HCT116 (cell line): ENCODE measurements at regions not wholly inside any gene's neighbourhood (a gene's known extent, or its start where the extent isn't known, plus 50 kb on each side); places are given as distances from the start of the nearest gene placed in this dataset.

Source experiments
- ATAC-seq: fragments of 200-7000 bp; cut with Tn5 transposase; 2 replicates; pipeline ENCODE4 v1.9.1; 2020; ENCODE audit warnings: mild to moderate bottlenecking, moderate library complexity
- BruUV-seq: library from RNA; stranded (reverse); fragments of 400-500 nt; replicated peaks from 2 replicates; lab custom pipeline; 2021; lab: Mats Ljungman, UMichigan
- CTCF ChIA-PET: fragments of 300-600 bp; sonication (Branson Sonifier 250); formaldehyde crosslinking; loops from one replicate; lab custom pipeline; 2021; ENCODE audit warnings: antibody characterized with exemption; lab: Charles Lee
- POLR2A ChIA-PET: fragments of 300-600, 350-600 bp; sonication (Branson Sonifier 250); formaldehyde crosslinking; loops from one replicate; lab custom pipeline; 2021; ENCODE audit warnings: antibody characterized with exemption; lab: Charles Lee
- RAD21 ChIA-PET, 2 experiments: fragments of 300-600 bp; sonication (Branson Sonifier 250); formaldehyde crosslinking; loops; one replicate each; lab custom pipeline; 2023; ENCODE audit warnings: low total read pairs in 2 of 2; ENCODE audit not compliant: uncharacterized antibody in 2 of 2, unreplicated experiment in 2 of 2, low non-redundant PET in 1 of 2; lab: Charles Lee
- DNase-seq: peaks from one replicate; pipeline ENCODE4 v3.0.0-alpha.2; 2010; ENCODE audit warnings: low read depth, low spot score
- H2AFZ ChIP-seq: fragments of 200-600 bp; shearing (Covaris generic), sonication (generic); 2 replicates; pipeline ENCODE4 v1.6.1; 2017; ENCODE audit warnings: low read depth, mixed run types, mixed read lengths, antibody characterized with exemption, low read length; ENCODE audit not compliant: poor library complexity, severe bottlenecking
- H3K27ac ChIP-seq: 2 replicates; pipeline ENCODE4 v1.5.1; 2012; ENCODE audit warnings: low read depth, low read length
- H3K27me3 ChIP-seq: fragments of 200-600 bp; sonication (generic); 2 replicates; pipeline ENCODE4 v1.6.1; 2016; ENCODE audit warnings: mixed run types, low read length, mixed read lengths; ENCODE audit not compliant: insufficient read depth
- H3K36me3 ChIP-seq, 2 experiments: fragments of 200-500 bp in 1 of 2; fragments of 200-600 bp in 1 of 2; sonication (Bioruptor generic) in 1 of 2; sonication (generic) in 1 of 2; 2 replicates each; pipeline versions ENCODE4 v1.5.1 to v1.6.1; 2014 to 2016; ENCODE audit warnings: low read length in 2 of 2, inconsistent platforms in 1 of 2, mixed read lengths in 1 of 2, mixed run types in 1 of 2; ENCODE audit not compliant: insufficient read depth in 2 of 2, control insufficient read depth in 1 of 2
- H3K4me1 ChIP-seq, 2 experiments: fragments of 200-600 bp in 1 of 2; sonication (generic) in 1 of 2; 2 replicates each; pipeline versions ENCODE4 v1.5.1 to v1.6.1; 2012 to 2017; ENCODE audit warnings: low read length in 2 of 2, inconsistent platforms in 1 of 2, mild to moderate bottlenecking in 1 of 2, mixed read lengths in 1 of 2, mixed run types in 1 of 2, moderate library complexity in 1 of 2; ENCODE audit not compliant: insufficient read depth in 2 of 2, control insufficient read depth in 1 of 2
- H3K4me2 ChIP-seq: fragments of 200-600 bp; sonication (generic); 2 replicates; pipeline ENCODE4 v1.6.1; 2017; ENCODE audit warnings: mixed run types, low read length, mixed read lengths
- H3K4me3 ChIP-seq, 2 experiments: fragments of 200-600 bp in 1 of 2; sonication (generic) in 1 of 2; replicated peaks in 1 of 2; 2 replicates each; pipeline ENCODE4 v1.5.1; 2011 to 2016; ENCODE audit warnings: low read length in 2 of 2, control low read depth in 1 of 2, low read depth in 1 of 2, mild to moderate bottlenecking in 1 of 2, mixed read lengths in 1 of 2, mixed run types in 1 of 2
- H3K79me2 ChIP-seq: fragments of 200-600 bp; sonication (generic); 2 replicates; pipeline ENCODE4 v1.6.1; 2017; ENCODE audit warnings: mild to moderate bottlenecking, mixed run types, low read length, moderate library complexity, mixed read lengths; ENCODE audit not compliant: insufficient read depth
- H3K9ac ChIP-seq: fragments of 200-600 bp; sonication (generic); 2 replicates; pipeline ENCODE4 v1.6.1; 2016; ENCODE audit warnings: low read length, mixed read lengths
- H3K9me2 ChIP-seq: fragments of 200-600 bp; sonication (generic), shearing (Covaris generic); 2 replicates; pipeline ENCODE4 v1.6.1; 2017; ENCODE audit warnings: mixed run types, mild to moderate bottlenecking, moderate library complexity; ENCODE audit not compliant: insufficient read depth
- H3K9me3 ChIP-seq, 2 experiments: fragments of 200-500 bp in 1 of 2; fragments of 200-600 bp in 1 of 2; sonication (Bioruptor generic) in 1 of 2; sonication (generic) in 1 of 2; 2 replicates each; pipeline ENCODE4 v1.6.1; 2014 to 2017; ENCODE audit warnings: low read length in 2 of 2, mixed read lengths in 2 of 2, inconsistent platforms in 1 of 2, low read depth in 1 of 2, mild to moderate bottlenecking in 1 of 2, mixed run types in 1 of 2, moderate library complexity in 1 of 2; ENCODE audit not compliant: control insufficient read depth in 1 of 2, insufficient read depth in 1 of 2
- H4K20me1 ChIP-seq: fragments of 200-600 bp; sonication (generic), shearing (Covaris generic); 2 replicates; pipeline ENCODE4 v1.6.1; 2017; ENCODE audit warnings: mixed run types, mild to moderate bottlenecking, moderate library complexity; ENCODE audit not compliant: insufficient read depth
- ATF3 ChIP-seq: IDR thresholded peaks from 2 replicates; pipeline ENCODE4 v1.6.1; 2012
- CEBPB ChIP-seq: IDR thresholded peaks from 2 replicates; pipeline ENCODE4 v1.6.1; 2012; ENCODE audit warnings: low read depth
- EGR1 ChIP-seq: IDR thresholded peaks from 2 replicates; pipeline ENCODE4 v1.6.1; 2012; ENCODE audit warnings: low read depth
- EZH2phosphoT487 ChIP-seq: fragments of 200-600 bp; IDR thresholded peaks from 2 replicates; pipeline ENCODE4 v1.6.1; 2018; ENCODE audit warnings: antibody characterized with exemption, borderline replicate concordance
- FOSL1 ChIP-seq: IDR thresholded peaks from 2 replicates; pipeline ENCODE4 v1.6.1; 2012; ENCODE audit warnings: low read depth
- POLR2AphosphoS5 ChIP-seq: IDR thresholded peaks from 2 replicates; pipeline ENCODE4 v1.6.1; 2011; ENCODE audit warnings: mild to moderate bottlenecking, low read depth, low read length, moderate library complexity
- RAD21 ChIP-seq: IDR thresholded peaks from 2 replicates; pipeline ENCODE4 v1.6.1; 2012; ENCODE audit warnings: low read depth, mild to moderate bottlenecking
- SIN3A ChIP-seq: IDR thresholded peaks from 2 replicates; pipeline ENCODE4 v1.6.1; 2012; ENCODE audit warnings: low read depth
- SRF ChIP-seq: IDR thresholded peaks from 2 replicates; pipeline ENCODE4 v1.6.1; 2012; ENCODE audit warnings: low read depth
- intact Hi-C: fragments of 100-400 bp; cut with micrococcal nuclease; formaldehyde crosslinking; loops from 2 replicates; pipeline ENCODE4 v1.10.0; 2022
- TF ChIP-seq, protein P1 (sequence below): IDR thresholded peaks from 2 replicates; pipeline ENCODE4 v1.6.1; 2011; ENCODE audit warnings: mild to moderate bottlenecking, low read length, moderate library complexity; ENCODE audit not compliant: insufficient replicate concordance; ENCODE audit errors: extremely low read depth

DNA sequence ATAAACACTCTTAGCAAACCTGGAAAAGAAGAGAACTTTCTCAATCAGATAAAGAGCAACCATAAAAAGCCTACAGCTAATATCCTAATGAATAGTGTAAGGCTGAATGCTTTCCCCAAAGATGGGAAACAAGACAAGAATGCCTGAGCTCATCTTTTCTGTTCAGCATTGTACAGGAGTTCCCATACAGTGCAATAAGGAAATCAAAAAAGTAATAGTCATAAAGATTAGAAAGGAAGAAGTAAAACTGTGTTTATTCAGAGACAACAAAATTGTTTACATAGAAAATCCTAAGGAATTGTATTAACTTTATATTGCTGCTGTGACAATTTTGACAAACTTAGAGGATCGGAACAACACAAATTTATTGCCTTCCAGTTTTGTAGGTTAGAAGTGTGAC, 330.7 kb upstream of the SLC24A2 start:
- Histone ChIP-seq H3K27ac (no peak overlapping the region), H3K9ac (no peak overlapping the region), H4K20me1 (no peaks in the 10 kb centered on the region; the same call in 1 of the 2 replicates), H3K9me2 (no peaks in the 10 kb centered on the region), H3K79me2 (no peaks in the 10 kb centered on the region), H3K9me3 (no peaks in the 10 kb centered on the region), H3K27me3 (peaks cover 25% of the 10 kb centered on the region), H3K36me3 (no peaks in the 10 kb centered on the region), H2AFZ (no peak overlapping the region), H3K4me2 (no peak overlapping the region), H3K4me3 (no peak overlapping the region), H3K4me1 (no peaks in the 10 kb centered on the region)
- ChIA-PET POLR2A (no interaction called here), CTCF (no interaction called here), RAD21 (no interaction called here)
- DNase-seq = no peak
- BruUV-seq = no TSS peak
- no peak for ATAC-seq
- intact Hi-C loops = loop anchor here (10.0 kb wide), 1 partner anchor 65 kb away; no protein-coding TSS in a partner anchor
- TF ChIP-seq SRF = no peak
- no peak for TF ChIP-seq EZH2phosphoT487
- no peak for TF ChIP-seq FOSL1
- TF ChIP-seq, protein P1, sequence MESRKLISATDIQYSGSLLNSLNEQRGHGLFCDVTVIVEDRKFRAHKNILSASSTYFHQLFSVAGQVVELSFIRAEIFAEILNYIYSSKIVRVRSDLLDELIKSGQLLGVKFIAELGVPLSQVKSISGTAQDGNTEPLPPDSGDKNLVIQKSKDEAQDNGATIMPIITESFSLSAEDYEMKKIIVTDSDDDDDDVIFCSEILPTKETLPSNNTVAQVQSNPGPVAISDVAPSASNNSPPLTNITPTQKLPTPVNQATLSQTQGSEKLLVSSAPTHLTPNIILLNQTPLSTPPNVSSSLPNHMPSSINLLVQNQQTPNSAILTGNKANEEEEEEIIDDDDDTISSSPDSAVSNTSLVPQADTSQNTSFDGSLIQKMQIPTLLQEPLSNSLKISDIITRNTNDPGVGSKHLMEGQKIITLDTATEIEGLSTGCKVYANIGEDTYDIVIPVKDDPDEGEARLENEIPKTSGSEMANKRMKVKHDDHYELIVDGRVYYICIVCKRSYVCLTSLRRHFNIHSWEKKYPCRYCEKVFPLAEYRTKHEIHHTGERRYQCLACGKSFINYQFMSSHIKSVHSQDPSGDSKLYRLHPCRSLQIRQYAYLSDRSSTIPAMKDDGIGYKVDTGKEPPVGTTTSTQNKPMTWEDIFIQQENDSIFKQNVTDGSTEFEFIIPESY = no peak
- TF ChIP-seq RAD21 = no peak
- TF ChIP-seq SIN3A = no peak
- TF ChIP-seq CEBPB = no peak
- TF ChIP-seq ATF3 = no peak
- TF ChIP-seq EGR1 = no peak
- no peak for TF ChIP-seq POLR2AphosphoS5
